CD14-positive monocyte (primary cell): ENCODE measurements at regions not wholly inside any gene's neighbourhood (a gene's known extent, or its start where the extent isn't known, plus 50 kb on each side); places are given as distances from the start of the nearest gene placed in this dataset.

ENCODE experiments used
- DNase-seq, 3 donors: peaks; one replicate each; pipeline ENCODE4 v3.0.0-alpha.2; 2011 to 2022
- H2AFZ ChIP-seq: 2 replicates; pipeline ENCODE4 v1.6.0; 2012; ENCODE audit warnings: mild to moderate bottlenecking, low read depth, low read length, inconsistent platforms; ENCODE audit not compliant: insufficient read depth, poor library complexity, severe bottlenecking
- H3K27ac ChIP-seq, 2 donors: 1 replicate in 1 of 2; 2 replicates in 1 of 2; pipeline ENCODE4 v1.5.1; 2012 to 2013; ENCODE audit warnings: low read length in 2 of 2, control low read depth in 1 of 2, inconsistent platforms in 1 of 2, low read depth in 1 of 2, mild to moderate bottlenecking in 1 of 2
- H3K27me3 ChIP-seq, 2 donors: one replicate each; pipeline versions ENCODE4 v1.6.0 to v1.6.1; 2011 to 2013; ENCODE audit warnings: low read length in 2 of 2; ENCODE audit not compliant: control insufficient read depth in 2 of 2, insufficient read depth in 2 of 2
- H3K36me3 ChIP-seq, 2 donors: replicated peaks in 1 of 2; 1 replicate in 1 of 2; 2 replicates in 1 of 2; pipeline versions ENCODE4 v1.5.1 to v1.6.1; 2012 to 2013; ENCODE audit warnings: low read length in 2 of 2, control low read depth in 1 of 2, inconsistent platforms in 1 of 2, mild to moderate bottlenecking in 1 of 2; ENCODE audit not compliant: insufficient read depth in 2 of 2, control insufficient read depth in 1 of 2
- H3K4me1 ChIP-seq, 2 donors: 1 replicate in 1 of 2; 2 replicates in 1 of 2; pipeline versions ENCODE4 v1.5.1 to v1.6.1; 2012 to 2013; ENCODE audit warnings: low read length in 2 of 2, control low read depth in 1 of 2, inconsistent platforms in 1 of 2, mild to moderate bottlenecking in 1 of 2, moderate library complexity in 1 of 2; ENCODE audit not compliant: insufficient read depth in 2 of 2, control insufficient read depth in 1 of 2
- H3K4me2 ChIP-seq: replicated peaks from 2 replicates; pipeline ENCODE3; 2012; ENCODE audit warnings: low read length, moderate library complexity, mild to moderate bottlenecking; ENCODE audit not compliant: poor library complexity, severe bottlenecking; ENCODE audit errors: extremely low read depth
- H3K4me3 ChIP-seq, 3 experiments: fragments of 200-600 bp in 1 of 3; sonication (generic) in 1 of 3; replicated peaks in 1 of 3; 1 replicate in 2 of 3; 2 replicates in 1 of 3; pipeline ENCODE4 v1.5.1; 2011 to 2013; ENCODE audit warnings: low read length in 3 of 3, mild to moderate bottlenecking in 3 of 3, control low read depth in 2 of 3, low read depth in 2 of 3, inconsistent platforms in 1 of 3, moderate library complexity in 1 of 3
- H3K79me2 ChIP-seq: 2 replicates; pipeline ENCODE4 v1.6.0; 2012; ENCODE audit warnings: mild to moderate bottlenecking, control low read depth, inconsistent platforms, low read length, moderate library complexity; ENCODE audit not compliant: insufficient read depth
- H3K9ac ChIP-seq: 2 replicates; pipeline ENCODE4 v1.6.0; 2017; ENCODE audit warnings: low read length, mild to moderate bottlenecking; ENCODE audit not compliant: insufficient read depth, poor library complexity, severe bottlenecking
- H3K9me3 ChIP-seq, 2 donors: replicated peaks in 1 of 2; 1 replicate in 1 of 2; 2 replicates in 1 of 2; pipeline versions ENCODE4 v1.5.1 to v1.6.1; 2012 to 2013; ENCODE audit warnings: low read length in 2 of 2, control low read depth in 1 of 2; ENCODE audit not compliant: control insufficient read depth in 1 of 2, insufficient read depth in 1 of 2
- H4K20me1 ChIP-seq: 2 replicates; pipeline ENCODE4 v1.6.0; 2012; ENCODE audit warnings: mild to moderate bottlenecking, low read length, control low read depth, moderate library complexity; ENCODE audit not compliant: insufficient read depth
- H3K27ac Mint-ChIP-seq, 7 donors: one replicate each; pipeline ENCODE4 v1.8.0; 2020; ENCODE audit warnings: mild to moderate bottlenecking in 7 of 7, mixed read lengths in 7 of 7, moderate library complexity in 6 of 7, inconsistent platforms in 2 of 7
- H3K27me3 Mint-ChIP-seq, 3 donors: one replicate each; pipeline ENCODE4 v1.8.0; 2021 to 2022; ENCODE audit warnings: low read depth in 3 of 3, mild to moderate bottlenecking in 3 of 3, mixed read lengths in 3 of 3, moderate library complexity in 3 of 3, inconsistent platforms in 1 of 3
- H3K36me3 Mint-ChIP-seq, 2 donors: one replicate each; pipeline ENCODE4 v1.8.0; 2020; ENCODE audit warnings: mixed read lengths in 2 of 2, inconsistent platforms in 1 of 2, mild to moderate bottlenecking in 1 of 2
- H3K4me1 Mint-ChIP-seq: one replicate; pipeline ENCODE4 v1.8.0; 2020; ENCODE audit warnings: mild to moderate bottlenecking, mixed read lengths
- H3K4me3 Mint-ChIP-seq, 2 donors: one replicate each; pipeline ENCODE4 v1.8.0; 2020; ENCODE audit warnings: mild to moderate bottlenecking in 2 of 2, mixed read lengths in 2 of 2, moderate library complexity in 1 of 2
- H3K9me3 Mint-ChIP-seq, 7 donors: one replicate each; pipeline ENCODE4 v1.8.0; 2020 to 2022; ENCODE audit warnings: mixed read lengths in 7 of 7, mild to moderate bottlenecking in 6 of 7, moderate library complexity in 6 of 7, inconsistent platforms in 2 of 7
- CTCF ChIP-seq: fragments of 200-600 bp; IDR thresholded peaks from one replicate; pipeline ENCODE4 v1.8.0; 2022; ENCODE audit warnings: antibody characterized with exemption, mild to moderate bottlenecking
- WGBS: methylation state at CpG from one replicate; pipeline ENCODE4 v1.1.5; 2013; ENCODE audit warnings: missing lambda C conversion rate; ENCODE audit not compliant: insufficient coverage; 5-methylcytosine and 5-hydroxymethylcytosine counted together
- intact Hi-C, 2 donors: fragments of 100-400 bp; cut with micrococcal nuclease; formaldehyde crosslinking; loops; one replicate each; pipeline versions ENCODE4 v1.15.0 to v1.15.1; 2023

- H3K27me3 ChIP-seq: no peaks in the 10 kb centered on the region
- H3K4me2 ChIP-seq: no peak overlapping the region
- no peak for DNase-seq
- peaks cover 0 to 3% (median 0%) of the 10 kb centered on the region in 7 donors for H3K9me3 Mint-ChIP-seq
- no peaks in the 10 kb centered on the region for H3K36me3 ChIP-seq
- H4K20me1 ChIP-seq: no peaks in the 10 kb centered on the region
- H3K4me3 ChIP-seq: no peak overlapping the region
- TF ChIP-seq CTCF: no peak
- H3K27me3 Mint-ChIP-seq: peaks cover 0 to 1% (median 0%) of the 10 kb centered on the region in 3 donors
- H3K9ac ChIP-seq: no peak overlapping the region
- intact Hi-C loops: no loop called here
- H3K4me3 Mint-ChIP-seq: no peak overlapping the region
- H3K27ac ChIP-seq: no peak overlapping the region
- no peak overlapping the region for H3K27ac Mint-ChIP-seq
- H3K9me3 ChIP-seq: no peaks in the 10 kb centered on the region
- H3K4me1 Mint-ChIP-seq: no peaks in the 10 kb centered on the region
- H3K79me2 ChIP-seq: no peaks in the 10 kb centered on the region
- H3K36me3 Mint-ChIP-seq: no peaks in the 10 kb centered on the region
- H2AFZ ChIP-seq: no peak overlapping the region
- 73% methylated on average over 2 of the region's 2 CpGs for WGBS
- H3K4me1 ChIP-seq: no peaks in the 10 kb centered on the region
Measured at GRCh38 chr4:59195839-59196238, 2004.3 kb upstream of the ADGRL3 start.

- Histone ChIP-seq H3K9me3 (peaks cover 0 to 7% of the 10 kb centered on the region in 2 donors), H3K9ac (no peak overlapping the region), H4K20me1 (no peaks in the 10 kb centered on the region), H3K27ac (no peak overlapping the region), H2AFZ (no peak overlapping the region), H3K79me2 (no peaks in the 10 kb centered on the region), H3K27me3 (no peaks in the 10 kb centered on the region), H3K4me3 (no peak overlapping the region), H3K4me1 (no peaks in the 10 kb centered on the region), H3K4me2 (no peak overlapping the region), H3K36me3 (no peaks in the 10 kb centered on the region)
- no peaks in the 10 kb centered on the region for H3K27me3 Mint-ChIP-seq
- TF ChIP-seq CTCF: no peak
- no peaks in the 10 kb centered on the region for H3K36me3 Mint-ChIP-seq
- no peaks in the 10 kb centered on the region for H3K4me1 Mint-ChIP-seq
- no peak for DNase-seq
- no peak overlapping the region for H3K4me3 Mint-ChIP-seq
- peaks cover 0 to 5% (median 0%) of the 10 kb centered on the region in 7 donors for H3K9me3 Mint-ChIP-seq
- WGBS: no CpG with 5 or more reads among the region's 2 CpGs
- intact Hi-C loops: no loop called here
- no peak overlapping the region for H3K27ac Mint-ChIP-seq
Measured at GRCh38 chr4:59200992-59201391, 1999.1 kb upstream of the ADGRL3 start.
